ENCODE measurements at regions not wholly inside any gene's neighbourhood (a gene's known extent, or its start where the extent isn't known, plus 50 kb on each side); places are given as distances from the start of the nearest gene placed in this dataset.

GRCh38 chr12:87930033-87930432 is 99.2 kb downstream of the C12orf50 start:
- DNase-seq (ENCODE audit: low spot score): no peak
- Mint-ChIP-seq H3K9me3 (no peaks in the 10 kb centered on the region), H3K36me3 (ENCODE audit: low read depth) (no peaks in the 10 kb centered on the region), H3K4me1 (ENCODE audit: low read depth) (no peaks in the 10 kb centered on the region), H3K27ac (no peak overlapping the region), H3K4me3 (no peak overlapping the region), H3K27me3 (ENCODE audit: insufficient read depth) (no peaks in the 10 kb centered on the region)
- intact Hi-C loops (cut with micrococcal nuclease): no loop called here

GRCh38 chr12:87929346-87929745 is 99.9 kb downstream of the C12orf50 start:
- peaks cover 1% of the 10 kb centered on the region for H3K27me3 Mint-ChIP-seq (ENCODE audit: insufficient read depth)
- no peaks in the 10 kb centered on the region for H3K4me1 Mint-ChIP-seq (ENCODE audit: low read depth)
- H3K9me3 Mint-ChIP-seq: no peaks in the 10 kb centered on the region
- no peaks in the 10 kb centered on the region for H3K36me3 Mint-ChIP-seq (ENCODE audit: low read depth)
- no peak overlapping the region for H3K27ac Mint-ChIP-seq
- no peak for DNase-seq (ENCODE audit: low spot score)
- no peak overlapping the region for H3K4me3 Mint-ChIP-seq
- intact Hi-C loops (cut with micrococcal nuclease): no loop called here

GRCh38 chr12:87928031-87928430 is 101.2 kb downstream of the C12orf50 start:
- H3K4me3 Mint-ChIP-seq: no peak overlapping the region
- H3K4me1 Mint-ChIP-seq (ENCODE audit: low read depth): no peaks in the 10 kb centered on the region
- H3K9me3 Mint-ChIP-seq: no peaks in the 10 kb centered on the region
- no peaks in the 10 kb centered on the region for H3K36me3 Mint-ChIP-seq (ENCODE audit: low read depth)
- H3K27ac Mint-ChIP-seq: no peak overlapping the region
- intact Hi-C loops (cut with micrococcal nuclease): no loop called here
- H3K27me3 Mint-ChIP-seq (ENCODE audit: insufficient read depth): peaks cover 1% of the 10 kb centered on the region
- DNase-seq (ENCODE audit: low spot score): no peak

DNA sequence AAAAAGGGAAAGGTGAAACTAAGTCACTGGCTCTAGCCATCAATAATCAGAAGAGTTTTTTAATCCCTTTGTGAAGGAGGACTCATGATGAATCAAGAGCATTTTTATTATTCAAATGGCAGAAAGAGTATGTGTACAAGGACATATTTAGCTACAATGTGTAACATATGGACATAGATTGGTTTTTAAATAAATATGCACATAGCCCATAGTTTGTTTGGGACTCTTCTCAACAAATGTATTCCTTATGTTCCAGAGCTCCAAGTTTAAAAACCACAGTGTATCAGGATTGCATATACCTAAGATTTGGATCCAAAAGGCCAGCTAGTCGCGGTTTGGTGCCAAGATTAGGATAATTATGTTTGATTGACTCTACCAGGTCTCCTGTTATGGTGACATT is 104.2 kb downstream of the C12orf50 start:
- Mint-ChIP-seq H3K4me1 (ENCODE audit: low read depth) (no peaks in the 10 kb centered on the region), H3K27me3 (ENCODE audit: insufficient read depth) (peaks cover 3% of the 10 kb centered on the region), H3K4me3 (no peak overlapping the region), H3K27ac (no peak overlapping the region), H3K36me3 (ENCODE audit: low read depth) (no peaks in the 10 kb centered on the region), H3K9me3 (no peaks in the 10 kb centered on the region)
- no peak for DNase-seq (ENCODE audit: low spot score)
- intact Hi-C loops (cut with micrococcal nuclease): no loop called here

- Mint-ChIP-seq H3K27me3 (ENCODE audit: insufficient read depth) (peaks cover 3% of the 10 kb centered on the region), H3K4me1 (ENCODE audit: low read depth) (no peaks in the 10 kb centered on the region), H3K4me3 (no peak overlapping the region), H3K36me3 (ENCODE audit: low read depth) (no peaks in the 10 kb centered on the region), H3K9me3 (no peaks in the 10 kb centered on the region), H3K27ac (no peak overlapping the region)
- intact Hi-C loops (cut with micrococcal nuclease): no loop called here
- DNase-seq (ENCODE audit: low spot score): no peak
Measured at GRCh38 chr12:87924149-87924548, 105.1 kb downstream of the C12orf50 start.

- DNase-seq (ENCODE audit: low spot score): no peak
- Mint-ChIP-seq H3K4me1 (ENCODE audit: low read depth) (no peaks in the 10 kb centered on the region), H3K36me3 (ENCODE audit: low read depth) (no peaks in the 10 kb centered on the region), H3K4me3 (no peak overlapping the region), H3K27ac (no peak overlapping the region), H3K9me3 (no peaks in the 10 kb centered on the region), H3K27me3 (ENCODE audit: insufficient read depth) (peaks cover 3% of the 10 kb centered on the region)
- intact Hi-C loops (cut with micrococcal nuclease): no loop called here
Measured at GRCh38 chr12:87923361-87923760, 105.8 kb downstream of the C12orf50 start.

- Mint-ChIP-seq H3K9me3 (no peaks in the 10 kb centered on the region), H3K27ac (no peak overlapping the region), H3K36me3 (ENCODE audit: low read depth) (no peaks in the 10 kb centered on the region), H3K27me3 (ENCODE audit: insufficient read depth) (peaks cover 3% of the 10 kb centered on the region), H3K4me3 (no peak overlapping the region), H3K4me1 (ENCODE audit: low read depth) (no peaks in the 10 kb centered on the region)
- no peak for DNase-seq (ENCODE audit: low spot score)
- intact Hi-C loops (cut with micrococcal nuclease): no loop called here
Measured at GRCh38 chr12:87922736-87923135, 106.5 kb downstream of the C12orf50 start.

GRCh38 chr12:87921621-87922020 is 107.6 kb downstream of the C12orf50 start:
- Mint-ChIP-seq H3K4me3 (no peak overlapping the region), H3K36me3 (ENCODE audit: low read depth) (no peaks in the 10 kb centered on the region), H3K27ac (no peak overlapping the region), H3K27me3 (ENCODE audit: insufficient read depth) (peaks cover 3% of the 10 kb centered on the region), H3K4me1 (ENCODE audit: low read depth) (no peaks in the 10 kb centered on the region), H3K9me3 (no peaks in the 10 kb centered on the region)
- intact Hi-C loops (cut with micrococcal nuclease): no loop called here
- no peak for DNase-seq (ENCODE audit: low spot score)

- Mint-ChIP-seq H3K9me3 (peaks cover 3% of the 10 kb centered on the region), H3K4me3 (no peak overlapping the region), H3K36me3 (ENCODE audit: low read depth) (no peaks in the 10 kb centered on the region), H3K4me1 (ENCODE audit: low read depth) (no peaks in the 10 kb centered on the region), H3K27ac (no peak overlapping the region), H3K27me3 (ENCODE audit: insufficient read depth) (peaks cover 3% of the 10 kb centered on the region)
- DNase-seq (ENCODE audit: low spot score): no peak
- intact Hi-C loops (cut with micrococcal nuclease): no loop called here
Measured at GRCh38 chr12:87920139-87920538, 109.1 kb downstream of the C12orf50 start.

DNA sequence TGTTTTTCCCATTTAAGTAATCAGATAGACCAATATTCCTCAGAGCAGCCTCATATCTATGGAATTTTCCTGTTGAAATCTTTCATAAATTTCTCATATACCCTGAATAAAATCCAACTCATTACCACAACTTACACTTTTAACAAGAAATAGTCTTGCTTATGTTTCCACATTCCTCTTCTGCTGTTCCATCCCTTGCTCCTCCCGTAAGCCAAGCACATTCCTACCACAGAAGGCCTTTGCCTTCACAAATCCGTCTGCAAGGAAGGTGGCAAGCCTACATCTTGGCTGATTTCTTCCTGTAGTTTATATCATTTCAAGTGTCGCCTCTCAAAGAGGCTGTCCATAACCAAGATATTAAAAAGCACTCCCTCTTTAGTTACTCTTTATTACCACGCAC is 127.7 kb downstream of the C12orf50 start:
- H3K4me3 Mint-ChIP-seq: no peak overlapping the region
- intact Hi-C loops (cut with micrococcal nuclease): no loop called here
- H3K27me3 Mint-ChIP-seq (ENCODE audit: insufficient read depth): no peaks in the 10 kb centered on the region
- no peaks in the 10 kb centered on the region for H3K4me1 Mint-ChIP-seq (ENCODE audit: low read depth)
- no peak overlapping the region for H3K27ac Mint-ChIP-seq
- no peak for DNase-seq (ENCODE audit: low spot score)
- no peaks in the 10 kb centered on the region for H3K36me3 Mint-ChIP-seq (ENCODE audit: low read depth)
- no peaks in the 10 kb centered on the region for H3K9me3 Mint-ChIP-seq

DNA sequence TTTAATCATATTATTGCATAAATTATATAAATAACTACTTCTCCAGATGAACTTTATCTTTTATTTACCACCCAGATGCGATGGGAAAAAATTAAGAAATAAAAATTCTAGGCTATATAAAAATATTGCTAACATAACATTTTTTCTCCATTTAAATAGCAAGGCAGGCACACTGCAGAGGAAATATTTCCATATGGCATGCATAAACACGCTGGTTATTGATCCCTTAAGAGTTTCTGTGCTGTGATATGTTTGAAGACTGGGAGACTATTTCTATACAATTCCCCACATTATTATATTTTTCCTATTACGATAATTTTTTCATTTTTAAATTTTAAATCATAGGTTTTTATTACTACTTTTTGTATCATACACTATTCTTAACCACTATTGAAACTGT is 131.5 kb downstream of the C12orf50 start:
- Mint-ChIP-seq H3K27me3 (ENCODE audit: insufficient read depth) (no peaks in the 10 kb centered on the region), H3K4me1 (ENCODE audit: low read depth) (no peaks in the 10 kb centered on the region), H3K27ac (no peak overlapping the region), H3K36me3 (ENCODE audit: low read depth) (no peaks in the 10 kb centered on the region), H3K4me3 (no peak overlapping the region), H3K9me3 (no peaks in the 10 kb centered on the region)
- no peak for DNase-seq (ENCODE audit: low spot score)
- intact Hi-C loops (cut with micrococcal nuclease): no loop called here

DNA sequence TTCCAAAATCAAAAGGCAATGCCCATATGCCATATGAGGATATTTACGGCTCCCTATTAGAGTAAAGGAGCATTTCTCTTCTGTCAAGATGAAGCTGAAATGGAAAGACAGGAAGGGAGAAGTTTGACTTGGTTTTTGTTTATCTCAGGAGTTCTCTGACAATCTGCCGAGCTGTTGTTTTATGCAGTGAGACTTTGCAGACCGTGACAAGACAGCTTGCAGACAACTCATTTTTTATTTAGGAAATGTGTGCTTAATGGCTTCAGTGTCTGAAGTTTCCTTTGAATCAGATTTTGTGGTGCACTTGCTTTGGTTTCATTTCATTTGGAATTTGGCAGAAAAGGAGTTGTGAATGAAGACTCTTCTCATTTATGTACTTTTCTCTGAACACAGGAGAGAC is 145.4 kb downstream of the C12orf50 start:
- intact Hi-C loops (cut with micrococcal nuclease): no loop called here
- no peak for DNase-seq (ENCODE audit: low spot score)
- H3K36me3 Mint-ChIP-seq (ENCODE audit: low read depth): no peaks in the 10 kb centered on the region
- no peaks in the 10 kb centered on the region for H3K27me3 Mint-ChIP-seq (ENCODE audit: insufficient read depth)
- H3K9me3 Mint-ChIP-seq: no peaks in the 10 kb centered on the region
- no peak overlapping the region for H3K4me3 Mint-ChIP-seq
- H3K4me1 Mint-ChIP-seq (ENCODE audit: low read depth): no peaks in the 10 kb centered on the region
- H3K27ac Mint-ChIP-seq: no peak overlapping the region

DNA sequence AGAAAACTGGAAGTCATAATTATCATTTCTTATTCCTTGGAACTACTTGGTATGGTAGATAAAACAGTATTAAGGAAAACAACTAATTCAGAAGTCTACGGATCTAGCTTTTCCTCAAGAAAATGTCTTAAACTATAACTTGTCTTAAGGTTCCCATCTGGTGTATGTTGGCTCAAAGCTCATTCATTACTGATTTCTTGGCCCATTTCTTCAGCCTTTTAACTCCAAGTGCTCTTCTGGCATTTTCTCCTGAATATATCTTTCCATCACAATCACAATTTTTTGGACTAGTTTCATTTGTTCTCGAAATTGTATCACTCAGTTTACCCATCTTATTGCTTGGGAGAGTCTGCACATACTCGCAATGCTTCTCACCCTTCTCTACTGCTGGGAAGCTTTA is 150.1 kb downstream of the C12orf50 start:
- H3K27ac Mint-ChIP-seq: no peak overlapping the region
- no peaks in the 10 kb centered on the region for H3K36me3 Mint-ChIP-seq (ENCODE audit: low read depth)
- H3K4me3 Mint-ChIP-seq: no peak overlapping the region
- H3K4me1 Mint-ChIP-seq (ENCODE audit: low read depth): no peaks in the 10 kb centered on the region
- no peaks in the 10 kb centered on the region for H3K27me3 Mint-ChIP-seq (ENCODE audit: insufficient read depth)
- H3K9me3 Mint-ChIP-seq: no peaks in the 10 kb centered on the region
- DNase-seq (ENCODE audit: low spot score): no peak
- intact Hi-C loops (cut with micrococcal nuclease): no loop called here

Data from activated T-helper 1 cell treated with anti-CD3 and anti-CD28 coated beads, Interleukin-12 subunit alpha, Interleukin-12 subunit beta, Interleukin-2, Interleukin-4 antibody, amounts not matched to agents 30 ng/mL and 10 ng/mL and 1 ng/mL, durations not matched to agents 14 hours and 24 hours and 36 hours (primary cell).